NCI-H2081 (cell line): ENCODE measurements at regions not wholly inside any gene's neighbourhood (a gene's known extent, or its start where the extent isn't known, plus 50 kb on each side); places are given as distances from the start of the nearest gene placed in this dataset.
"Not testable (repeated sequence)": the region's sequence is repeated elsewhere in the genome, so short reads cannot be mapped to it uniquely, and the experiment has no call there.

Experiments
- DNase-seq, 2 experiments: peaks; one replicate each; lab custom pipeline; 2025; lab: John Stamatoyannopoulos, UW

- DNase-seq, result not testable (repeated sequence)
Observed at GRCh38 chr6:16039892-16040627, 88.8 kb upstream of the MYLIP start.

- DNase-seq, result no peak
Observed at GRCh38 chr6:16038938-16039337, 89.9 kb upstream of the MYLIP start.

GRCh38 chr6:16035488-16036080 is 93.3 kb upstream of the MYLIP start:
- DNase-seq, result no peak

GRCh38 chr6:16033214-16033613 is 95.7 kb upstream of the MYLIP start:
- DNase-seq, result no peak

- DNase-seq, result no peak
Observed at GRCh38 chr6:16031278-16031981, 97.5 kb upstream of the MYLIP start.

GRCh38 chr6:16028966-16029365 is 99.9 kb upstream of the MYLIP start:
- DNase-seq, result no peak

GRCh38 chr6:16020259-16020658 is 108.6 kb upstream of the MYLIP start:
- DNase-seq, result no peak

GRCh38 chr6:16019462-16019861 is 109.4 kb upstream of the MYLIP start:
- DNase-seq, result no peak

GRCh38 chr6:16018626-16019025 is 110.3 kb upstream of the MYLIP start:
- no peak for DNase-seq

GRCh38 chr6:16014325-16014724 is 114.6 kb upstream of the MYLIP start:
- not testable (repeated sequence) for DNase-seq

- no peak for DNase-seq
Observed at GRCh38 chr6:16007146-16007545, 121.7 kb upstream of the MYLIP start.

GRCh38 chr6:16006681-16007080 is 122.2 kb upstream of the MYLIP start:
- DNase-seq, result no peak

- DNase-seq, result no peak
Observed at GRCh38 chr6:16004934-16005679, 123.8 kb upstream of the MYLIP start.

- DNase-seq, result no peak
Observed at GRCh38 chr6:16003197-16003491, 125.7 kb upstream of the MYLIP start.

GRCh38 chr6:16002332-16003196 is 126.3 kb upstream of the MYLIP start:
- no peak for DNase-seq

- no peak for DNase-seq
Observed at GRCh38 chr6:16001158-16001557, 127.7 kb upstream of the MYLIP start.

GRCh38 chr6:15999201-15999600 is 129.7 kb upstream of the MYLIP start:
- DNase-seq, result no peak

- no peak for DNase-seq
Observed at GRCh38 chr6:15997586-15998388, 131.1 kb upstream of the MYLIP start.

- DNase-seq, result no peak
Observed at GRCh38 chr6:15996030-15996429, 132.9 kb upstream of the MYLIP start.

GRCh38 chr6:15995493-15995892 is 133.4 kb upstream of the MYLIP start:
- DNase-seq, result no peak
